HG03097 (cell line): ENCODE measurements at regions not wholly inside any gene's neighbourhood (a gene's known extent, or its start where the extent isn't known, plus 50 kb on each side); places are given as distances from the start of the nearest gene placed in this dataset.
A peak's percentile ranks its signal among the peaks of the same experiment; 100 is the strongest.
"Not testable (repeated sequence)": the region's sequence is repeated elsewhere in the genome, so short reads cannot be mapped to it uniquely, and the experiment has no call there.

ENCODE experiments used
- ATAC-seq: cut with Tn5 transposase; IDR thresholded peaks from one replicate; pipeline ENCODE4 v1.9.1; 2021; ENCODE audit not compliant: unreplicated experiment, low FRiP score

- ATAC-seq = no peak
Observed at GRCh38 chr2:41216978-41217377, 765.1 kb upstream of the SLC8A1 start.

- ATAC-seq = no peak
Observed at GRCh38 chr2:41222593-41222992, 770.7 kb upstream of the SLC8A1 start.

- no peak for ATAC-seq
Observed at GRCh38 chr2:41234093-41234492, 782.2 kb upstream of the SLC8A1 start.

GRCh38 chr2:41241325-41242000 is 789.6 kb upstream of the SLC8A1 start:
- peak; percentile 73 for ATAC-seq

- no peak for ATAC-seq
Observed at GRCh38 chr2:41242001-41242331, 790.1 kb upstream of the SLC8A1 start.

- no peak for ATAC-seq
Observed at GRCh38 chr2:41267929-41268659, 779.7 kb upstream of the PKDCC start.

- no peak for ATAC-seq
Observed at GRCh38 chr2:41283079-41283775, 764.6 kb upstream of the PKDCC start.

- ATAC-seq = no peak
Observed at GRCh38 chr2:41293491-41293890, 754.3 kb upstream of the PKDCC start.

GRCh38 chr2:41294331-41294730 is 753.5 kb upstream of the PKDCC start:
- ATAC-seq = no peak

- no peak for ATAC-seq
Observed at GRCh38 chr2:41313082-41313481, 734.7 kb upstream of the PKDCC start.

- no peak for ATAC-seq
Observed at GRCh38 chr2:41314511-41315070, 733.2 kb upstream of the PKDCC start.

- no peak for ATAC-seq
Observed at GRCh38 chr2:41319437-41319836, 728.4 kb upstream of the PKDCC start.

- no peak for ATAC-seq
Observed at GRCh38 chr2:41320491-41320890, 727.3 kb upstream of the PKDCC start.

- no peak for ATAC-seq
Observed at GRCh38 chr2:41321351-41321750, 726.5 kb upstream of the PKDCC start.

GRCh38 chr2:41326851-41327250 is 721.0 kb upstream of the PKDCC start:
- ATAC-seq = no peak

- no peak for ATAC-seq
Observed at GRCh38 chr2:41329040-41329439, 718.8 kb upstream of the PKDCC start.

GRCh38 chr2:41334159-41334558 is 713.7 kb upstream of the PKDCC start:
- ATAC-seq = no peak

GRCh38 chr2:41335573-41335972 is 712.2 kb upstream of the PKDCC start:
- not testable (repeated sequence) for ATAC-seq

GRCh38 chr2:41337956-41338355 is 709.9 kb upstream of the PKDCC start:
- ATAC-seq = no peak

GRCh38 chr2:41344529-41344928 is 703.3 kb upstream of the PKDCC start:
- no peak for ATAC-seq

GRCh38 chr2:41353060-41353459 is 694.8 kb upstream of the PKDCC start:
- ATAC-seq = no peak
